GM21360 (cell line): ENCODE measurements at regions not wholly inside any gene's neighbourhood (a gene's known extent, or its start where the extent isn't known, plus 50 kb on each side); places are given as distances from the start of the nearest gene placed in this dataset.
"Not testable (repeated sequence)": the region's sequence is repeated elsewhere in the genome, so short reads cannot be mapped to it uniquely, and the experiment has no call there.

Experiments used
- ATAC-seq: cut with Tn5 transposase; IDR thresholded peaks from one replicate; pipeline ENCODE4 v1.9.1; 2021; ENCODE audit warnings: mild to moderate bottlenecking, moderate library complexity; ENCODE audit not compliant: unreplicated experiment

GRCh38 chr18:34350778-34351177 lies 126.1 kb upstream of the NOL4 start:
- no peak for ATAC-seq

GRCh38 chr18:34352385-34353163 lies 127.9 kb upstream of the NOL4 start:
- ATAC-seq = no peak

GRCh38 chr18:34354351-34354750 lies 129.6 kb upstream of the NOL4 start:
- ATAC-seq = no peak

- no peak for ATAC-seq
Measured at GRCh38 chr18:34357944-34358580, 133.3 kb upstream of the NOL4 start.

- ATAC-seq = peak; percentile 82
Measured at GRCh38 chr18:34358923-34359322, 134.2 kb upstream of the NOL4 start.

GRCh38 chr18:34364699-34365098 lies 140.0 kb upstream of the NOL4 start:
- no peak for ATAC-seq

- no peak for ATAC-seq
Measured at GRCh38 chr18:34370704-34371395, 146.1 kb upstream of the NOL4 start.

- ATAC-seq = no peak
Measured at GRCh38 chr18:34380326-34380725, 155.6 kb upstream of the NOL4 start.

- no peak for ATAC-seq
Measured at GRCh38 chr18:34385311-34385710, 160.6 kb upstream of the NOL4 start.

GRCh38 chr18:34386803-34387202 lies 162.1 kb upstream of the NOL4 start:
- ATAC-seq = no peak

GRCh38 chr18:34397286-34397896 lies 172.7 kb upstream of the NOL4 start:
- no peak for ATAC-seq

- no peak for ATAC-seq
Measured at GRCh38 chr18:34399892-34400291, 175.2 kb upstream of the NOL4 start.

GRCh38 chr18:34400834-34401233 lies 176.1 kb upstream of the NOL4 start:
- ATAC-seq = no peak

- ATAC-seq = no peak
Measured at GRCh38 chr18:34401775-34402174, 177.1 kb upstream of the NOL4 start.

GRCh38 chr18:34407471-34407870 lies 182.8 kb upstream of the NOL4 start:
- ATAC-seq = not testable (repeated sequence)

GRCh38 chr18:34411952-34412351 lies 187.2 kb upstream of the NOL4 start:
- ATAC-seq = no peak

GRCh38 chr18:34431042-34431441 lies 206.3 kb upstream of the NOL4 start:
- ATAC-seq = no peak

GRCh38 chr18:34444622-34445021 lies 219.9 kb upstream of the NOL4 start:
- ATAC-seq = no peak

- ATAC-seq = no peak
Measured at GRCh38 chr18:34448662-34449061, 223.9 kb upstream of the NOL4 start.

- no peak for ATAC-seq
Measured at GRCh38 chr18:34457761-34458160, 233.0 kb upstream of the NOL4 start.

- ATAC-seq = no peak
Measured at GRCh38 chr18:34458410-34458977, 233.8 kb upstream of the NOL4 start.
